Thymus (tissue), 11 donors: ENCODE measurements at regions not wholly inside any gene's neighbourhood (a gene's known extent, or its start where the extent isn't known, plus 50 kb on each side); places are given as distances from the start of the nearest gene placed in this dataset.

ENCODE experiments used
- DNase-seq, 9 donors: peaks; one replicate each; pipeline ENCODE4 v3.0.0-alpha.2; 2013; ENCODE audit warnings: low spot score in 9 of 9, low read depth in 6 of 9, missing footprints in 1 of 9
- H3K27ac ChIP-seq, 2 donors: one replicate each; pipeline ENCODE4 v1.5.1; 2013; ENCODE audit warnings: control low read depth in 1 of 2, low read depth in 1 of 2, low read length in 1 of 2, mild to moderate bottlenecking in 1 of 2, moderate library complexity in 1 of 2
- H3K27me3 ChIP-seq, 2 donors: one replicate each; pipeline ENCODE4 v1.5.1; 2013; ENCODE audit warnings: low read length in 1 of 2; ENCODE audit not compliant: control insufficient read depth in 2 of 2, insufficient read depth in 1 of 2
- H3K36me3 ChIP-seq, 2 donors: one replicate each; pipeline ENCODE4 v1.5.1; 2013; ENCODE audit warnings: low read length in 1 of 2, mild to moderate bottlenecking in 1 of 2, moderate library complexity in 1 of 2; ENCODE audit not compliant: control insufficient read depth in 2 of 2, insufficient read depth in 2 of 2
- H3K4me1 ChIP-seq, 2 donors: one replicate each; pipeline ENCODE4 v1.5.1; 2013; ENCODE audit warnings: low read length in 2 of 2; ENCODE audit not compliant: control insufficient read depth in 2 of 2, insufficient read depth in 2 of 2
- H3K4me3 ChIP-seq, 2 donors: one replicate each; pipeline ENCODE4 v1.5.1; 2013; ENCODE audit warnings: low read length in 2 of 2, control low read depth in 1 of 2, mild to moderate bottlenecking in 1 of 2
- H3K9me3 ChIP-seq, 2 donors: one replicate each; pipeline ENCODE4 v1.5.1; 2013; ENCODE audit warnings: low read length in 1 of 2, mild to moderate bottlenecking in 1 of 2; ENCODE audit not compliant: control insufficient read depth in 2 of 2, insufficient read depth in 1 of 2
- WGBS: extraction: QIAGEN DNeasy Blood & Tissue Kit; methylation state at CpG from one replicate; pipeline ENCODE4 v1.1.7; 2013; 5-methylcytosine and 5-hydroxymethylcytosine counted together
- donor health status: healthy.

GRCh38 chr11:26134481-26135355 lies 197.2 kb upstream of the ANO3 start:
- H3K36me3 ChIP-seq = no peaks in the 10 kb centered on the region
- H3K4me3 ChIP-seq = no peak overlapping the region
- no peak for DNase-seq
- H3K27ac ChIP-seq = no peak overlapping the region
- H3K27me3 ChIP-seq = no peaks in the 10 kb centered on the region
- H3K9me3 ChIP-seq = no peaks in the 10 kb centered on the region
- H3K4me1 ChIP-seq = no peaks in the 10 kb centered on the region
- 76% methylated on average over 6 of the region's 6 CpGs for WGBS

- Histone ChIP-seq H3K4me3 (no peak overlapping the region), H3K27ac (no peak overlapping the region), H3K4me1 (no peaks in the 10 kb centered on the region), H3K9me3 (no peaks in the 10 kb centered on the region), H3K27me3 (no peaks in the 10 kb centered on the region), H3K36me3 (no peaks in the 10 kb centered on the region)
- 91% methylated on average over 2 of the region's 2 CpGs for WGBS
- DNase-seq = no peak
Measured at GRCh38 chr11:26137651-26138050, 194.3 kb upstream of the ANO3 start.

- no peak overlapping the region for H3K4me3 ChIP-seq
- H3K9me3 ChIP-seq = no peaks in the 10 kb centered on the region
- WGBS = 93% methylated on average over 1 of the region's 1 CpG
- no peak overlapping the region for H3K27ac ChIP-seq
- no peaks in the 10 kb centered on the region for H3K4me1 ChIP-seq
- H3K36me3 ChIP-seq = no peaks in the 10 kb centered on the region
- H3K27me3 ChIP-seq = no peaks in the 10 kb centered on the region
- no peak for DNase-seq
Measured at GRCh38 chr11:26142891-26143290, 189.0 kb upstream of the ANO3 start.

GRCh38 chr11:26143566-26144290 lies 188.2 kb upstream of the ANO3 start:
- Histone ChIP-seq H3K27ac (no peak overlapping the region), H3K9me3 (no peaks in the 10 kb centered on the region), H3K4me1 (no peaks in the 10 kb centered on the region), H3K36me3 (no peaks in the 10 kb centered on the region), H3K27me3 (no peaks in the 10 kb centered on the region), H3K4me3 (no peak overlapping the region)
- no peak for DNase-seq

GRCh38 chr11:26144291-26144690 lies 187.6 kb upstream of the ANO3 start:
- 98% methylated on average over 2 of the region's 2 CpGs for WGBS
- no peak overlapping the region for H3K27ac ChIP-seq
- no peaks in the 10 kb centered on the region for H3K36me3 ChIP-seq
- no peak overlapping the region for H3K4me3 ChIP-seq
- no peaks in the 10 kb centered on the region for H3K9me3 ChIP-seq
- DNase-seq = no peak
- no peaks in the 10 kb centered on the region for H3K27me3 ChIP-seq
- H3K4me1 ChIP-seq = no peaks in the 10 kb centered on the region

- H3K4me1 ChIP-seq = no peaks in the 10 kb centered on the region
- H3K4me3 ChIP-seq = no peak overlapping the region
- no peaks in the 10 kb centered on the region for H3K9me3 ChIP-seq
- DNase-seq = no peak
- H3K27ac ChIP-seq = no peak overlapping the region
- no peaks in the 10 kb centered on the region for H3K36me3 ChIP-seq
- no peaks in the 10 kb centered on the region for H3K27me3 ChIP-seq
Measured at GRCh38 chr11:26144911-26145310, 187.0 kb upstream of the ANO3 start.

GRCh38 chr11:26149585-26149984 lies 182.3 kb upstream of the ANO3 start:
- WGBS = 96% methylated on average over 21 of the region's 21 CpGs
- no peak for DNase-seq
- H3K9me3 ChIP-seq = no peaks in the 10 kb centered on the region
- no peaks in the 10 kb centered on the region for H3K27me3 ChIP-seq
- no peaks in the 10 kb centered on the region for H3K4me1 ChIP-seq
- H3K4me3 ChIP-seq = no peak overlapping the region
- no peak overlapping the region for H3K27ac ChIP-seq
- H3K36me3 ChIP-seq = no peaks in the 10 kb centered on the region

GRCh38 chr11:26150031-26150430 lies 181.9 kb upstream of the ANO3 start:
- Histone ChIP-seq H3K27ac (no peak overlapping the region), H3K36me3 (no peaks in the 10 kb centered on the region), H3K27me3 (no peaks in the 10 kb centered on the region), H3K4me3 (no peak overlapping the region), H3K4me1 (no peaks in the 10 kb centered on the region), H3K9me3 (no peaks in the 10 kb centered on the region)
- 90% methylated on average over 8 of the region's 8 CpGs for WGBS
- no peak for DNase-seq

GRCh38 chr11:26158251-26158650 lies 173.7 kb upstream of the ANO3 start:
- Histone ChIP-seq H3K27me3 (no peaks in the 10 kb centered on the region), H3K4me3 (no peak overlapping the region), H3K36me3 (no peaks in the 10 kb centered on the region), H3K4me1 (no peaks in the 10 kb centered on the region), H3K9me3 (no peaks in the 10 kb centered on the region), H3K27ac (no peak overlapping the region)
- 62% methylated on average over 3 of the region's 3 CpGs for WGBS
- DNase-seq = no peak
